ENCODE measurements at regions not wholly inside any gene's neighbourhood (a gene's known extent, or its start where the extent isn't known, plus 50 kb on each side); places are given as distances from the start of the nearest gene placed in this dataset.

- no peak for TF ChIP-seq GLIS1 (tag by site-specific recombination; IDR thresholded peaks at IDR 0.05)
- no peak for TF ChIP-seq ZNF23 (tag by site-specific recombination; IDR thresholded peaks at IDR 0.05; ENCODE audit: borderline replicate concordance)
- no peak for TF ChIP-seq ZNF155 (tag by site-specific recombination; IDR thresholded peaks at IDR 0.05)
- no peak for TF ChIP-seq OVOL3 (tag by site-specific recombination; IDR thresholded peaks at IDR 0.05)
- no peak for TF ChIP-seq ZNF658 (tag by site-specific recombination; IDR thresholded peaks at IDR 0.05)
- no peak for TF ChIP-seq ZNF558 (tag by site-specific recombination; IDR thresholded peaks at IDR 0.05)
- TF ChIP-seq ZNF677 (tag by site-specific recombination; IDR thresholded peaks at IDR 0.05) = no peak
Observed at GRCh38 chr7:49597805-49598204, 175.6 kb upstream of the VWC2 start (continued).

GRCh38 chr7:49611951-49612350, 161.5 kb upstream of the VWC2 start:
- H3K9me3 ChIP-seq (ENCODE audit: control insufficient read depth, insufficient read depth, low read depth, low read length) = no peaks in the 10 kb centered on the region
- no peaks in the 10 kb centered on the region for H3K36me3 ChIP-seq (ENCODE audit: control insufficient read depth in 2 of 2, insufficient read depth in 1 of 2, low read length in 2 of 2)
- no peak overlapping the region for H3K4me3 ChIP-seq (ENCODE audit: low read depth, low read length)
- TF ChIP-seq ZNF223 (tag by site-specific recombination; IDR thresholded peaks at IDR 0.05) (no peak), KLF1 (tag by site-specific recombination; IDR thresholded peaks at IDR 0.05) (no peak), CTCF (tag by site-specific recombination; IDR thresholded peaks at IDR 0.05) (no peak), SP2 (tag by site-specific recombination; IDR thresholded peaks at IDR 0.05) (no peak), ZNF362 (tag by site-specific recombination; IDR thresholded peaks at IDR 0.05) (no peak), ZNF473 (tag by site-specific recombination; IDR thresholded peaks at IDR 0.05) (no peak), ZNF776 (tag by site-specific recombination; IDR thresholded peaks at IDR 0.05; ENCODE audit: borderline replicate concordance) (no peak), ZNF16 (tag by site-specific recombination; IDR thresholded peaks at IDR 0.05; ENCODE audit: low read depth) (no peak), ZNF148 (tag by site-specific recombination; IDR thresholded peaks at IDR 0.05; ENCODE audit: borderline replicate concordance) (no peak), ZNF670 (tag by site-specific recombination; IDR thresholded peaks at IDR 0.05; ENCODE audit: low read depth) (no peak), ZNF777 (tag by site-specific recombination; IDR thresholded peaks at IDR 0.05; ENCODE audit: borderline replicate concordance) (no peak), ZNF140 (tag by site-specific recombination; IDR thresholded peaks at IDR 0.05) (no peak), ZNF132 (tag by site-specific recombination; IDR thresholded peaks at IDR 0.05; ENCODE audit: borderline replicate concordance) (no peak), ZNF274 (IDR thresholded peaks at IDR 0.05; ENCODE audit: low read length) (no peak), ZNF274 (tag by site-specific recombination; IDR thresholded peaks at IDR 0.05; ENCODE audit: borderline replicate concordance) (no peak), MYNN (tag by site-specific recombination; IDR thresholded peaks at IDR 0.05; ENCODE audit: borderline replicate concordance) (no peak)
- no peak overlapping the region for H3K27ac ChIP-seq (ENCODE audit: extremely low read depth, low read depth, low read length)
- CTCF ChIA-PET = no interaction called here
- no peaks in the 10 kb centered on the region for H3K4me1 ChIP-seq (ENCODE audit: control insufficient read depth, insufficient read depth, low read length)
- POLR2A ChIA-PET = no interaction called here

Measured in HEK293 (cell line).